DND-41 (cell line): ENCODE measurements at regions not wholly inside any gene's neighbourhood (a gene's known extent, or its start where the extent isn't known, plus 50 kb on each side); places are given as distances from the start of the nearest gene placed in this dataset.

Experiments used
- CTCF ChIP-seq: IDR thresholded peaks from 2 replicates; pipeline ENCODE4 v1.5.1; 2012; ENCODE audit warnings: borderline replicate concordance, low read length, moderate library complexity, mild to moderate bottlenecking; ENCODE audit not compliant: poor library complexity, severe bottlenecking; ENCODE audit errors: extremely low read depth
- EZH2 ChIP-seq: IDR thresholded peaks from 3 replicates; pipeline ENCODE4 v1.6.1; 2012; ENCODE audit warnings: borderline replicate concordance, low read depth, mild to moderate bottlenecking, moderate library complexity, low read length, inconsistent platforms; ENCODE audit not compliant: severe bottlenecking

GRCh38 chr12:113548467-113548866 lies 76.8 kb upstream of the LHX5 start:
- TF ChIP-seq EZH2 (no peak), CTCF (no peak)
